Tibial artery (tissue), 4 donors: ENCODE measurements at regions not wholly inside any gene's neighbourhood (a gene's known extent, or its start where the extent isn't known, plus 50 kb on each side); places are given as distances from the start of the nearest gene placed in this dataset.

Source experiments
- DNase-seq, 2 donors: peaks; one replicate each; pipeline ENCODE4 v3.0.0-alpha.2; 2019
- H3K27ac ChIP-seq, 2 donors: fragments of 200-600 bp; sonication (generic) in 1 of 2; 1 replicate in 1 of 2; 2 replicates in 1 of 2; pipeline ENCODE4 v1.5.1; 2018 to 2019; ENCODE audit warnings: mild to moderate bottlenecking in 1 of 2
- H3K27me3 ChIP-seq, 2 donors: fragments of 200-600 bp; sonication (generic) in 1 of 2; one replicate each; pipeline versions ENCODE4 v1.5.1 to v1.6.0; 2016 to 2019
- H3K36me3 ChIP-seq, 3 donors: fragments of 200-600 bp; sonication (generic) in 2 of 3; one replicate each; pipeline ENCODE4 v1.5.1; 2016 to 2019; ENCODE audit warnings: mild to moderate bottlenecking in 2 of 3
- H3K4me1 ChIP-seq, 4 donors: fragments of 200-600 bp; sonication (generic) in 2 of 4; 1 replicate in 3 of 4; 2 replicates in 1 of 4; pipeline ENCODE4 v1.5.1; 2016 to 2019
- H3K4me3 ChIP-seq, 2 donors: fragments of 200-600 bp; sonication (generic) in 1 of 2; 1 replicate in 1 of 2; 2 replicates in 1 of 2; pipeline ENCODE4 v1.5.1; 2018 to 2019; ENCODE audit warnings: mild to moderate bottlenecking in 2 of 2
- H3K9me3 ChIP-seq, 3 donors: fragments of 200-600 bp; sonication (generic) in 1 of 3; one replicate each; pipeline ENCODE4 v1.5.1; 2016 to 2019
- intact Hi-C: fragments of 100-400 bp; cut with DNase I; formaldehyde crosslinking; loops from one replicate; pipeline ENCODE4 v1.15.0; 2023; ENCODE audit warnings: low total_unique reads
- TF ChIP-seq, protein P1 (sequence below), 2 experiments: fragments of 200-600 bp in 1 of 2; fragments of 450-650 bp in 1 of 2; IDR thresholded peaks; one replicate each; pipeline ENCODE4 v1.5.1; 2017 to 2019; ENCODE audit warnings: antibody characterized with exemption in 2 of 2, mild to moderate bottlenecking in 1 of 2, moderate library complexity in 1 of 2

DNA sequence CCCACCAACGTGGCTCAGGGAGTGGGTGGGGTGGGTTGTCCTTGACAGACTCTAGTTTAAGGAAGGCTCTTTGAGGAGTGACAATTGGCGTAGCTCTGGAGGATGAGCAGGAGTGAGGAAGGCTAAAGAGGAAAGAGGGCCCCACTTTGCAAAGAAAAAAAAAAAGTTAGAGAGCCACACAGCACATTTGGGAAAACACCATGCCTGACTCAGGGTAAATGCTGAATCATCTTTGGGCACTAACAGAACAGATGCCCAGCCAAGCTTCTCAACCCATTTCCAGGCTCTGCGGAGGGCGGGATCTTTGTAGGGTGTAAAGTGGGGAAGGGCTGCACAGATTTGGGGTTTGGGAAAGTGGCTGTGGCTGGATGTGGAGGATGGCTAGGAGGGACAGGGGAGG is 179.1 kb upstream of the RGMA start:
- H3K27ac ChIP-seq: no peak overlapping the region
- intact Hi-C loops: no loop called here

DNA sequence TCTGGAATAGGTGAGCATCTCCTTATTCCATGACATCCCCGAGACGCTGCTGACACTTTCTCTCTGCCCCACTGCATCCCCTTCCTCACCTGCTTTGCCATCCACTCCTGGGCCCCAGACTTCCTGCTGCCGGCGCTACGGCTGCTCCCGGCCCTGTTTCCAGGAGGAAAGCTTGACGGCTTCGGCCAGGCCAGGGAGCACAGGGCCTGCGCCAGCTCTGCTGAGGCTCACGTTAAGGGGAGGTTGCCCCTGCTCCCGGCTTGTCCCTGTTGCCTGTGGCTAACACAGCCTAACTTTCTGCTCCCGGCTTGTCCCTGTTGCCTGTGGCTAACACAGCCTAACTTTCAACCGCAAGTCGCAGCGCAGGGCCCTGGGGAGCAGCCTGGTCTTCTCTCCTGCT is 177.3 kb upstream of the RGMA start:
- Histone ChIP-seq H3K36me3 (no peaks in the 10 kb centered on the region), H3K4me1 (no peaks in the 10 kb centered on the region), H3K27ac (no peak overlapping the region), H3K27me3 (no peaks in the 10 kb centered on the region), H3K9me3 (peaks cover 0 to 6% (median 0%) of the 10 kb centered on the region in 3 donors), H3K4me3 (no peak overlapping the region)
- no peak for DNase-seq
- intact Hi-C loops: no loop called here
- TF ChIP-seq, protein P1, sequence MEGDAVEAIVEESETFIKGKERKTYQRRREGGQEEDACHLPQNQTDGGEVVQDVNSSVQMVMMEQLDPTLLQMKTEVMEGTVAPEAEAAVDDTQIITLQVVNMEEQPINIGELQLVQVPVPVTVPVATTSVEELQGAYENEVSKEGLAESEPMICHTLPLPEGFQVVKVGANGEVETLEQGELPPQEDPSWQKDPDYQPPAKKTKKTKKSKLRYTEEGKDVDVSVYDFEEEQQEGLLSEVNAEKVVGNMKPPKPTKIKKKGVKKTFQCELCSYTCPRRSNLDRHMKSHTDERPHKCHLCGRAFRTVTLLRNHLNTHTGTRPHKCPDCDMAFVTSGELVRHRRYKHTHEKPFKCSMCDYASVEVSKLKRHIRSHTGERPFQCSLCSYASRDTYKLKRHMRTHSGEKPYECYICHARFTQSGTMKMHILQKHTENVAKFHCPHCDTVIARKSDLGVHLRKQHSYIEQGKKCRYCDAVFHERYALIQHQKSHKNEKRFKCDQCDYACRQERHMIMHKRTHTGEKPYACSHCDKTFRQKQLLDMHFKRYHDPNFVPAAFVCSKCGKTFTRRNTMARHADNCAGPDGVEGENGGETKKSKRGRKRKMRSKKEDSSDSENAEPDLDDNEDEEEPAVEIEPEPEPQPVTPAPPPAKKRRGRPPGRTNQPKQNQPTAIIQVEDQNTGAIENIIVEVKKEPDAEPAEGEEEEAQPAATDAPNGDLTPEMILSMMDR (IDR thresholded peaks at IDR 0.05): no peak

More for the DNA sequence above, 179.1 kb upstream of the RGMA start:
- Histone ChIP-seq H3K4me3 (no peak overlapping the region), H3K36me3 (no peaks in the 10 kb centered on the region), H3K9me3 (peaks cover 0 to 17% (median 3%) of the 10 kb centered on the region in 3 donors), H3K27me3 (no peaks in the 10 kb centered on the region), H3K4me1 (no peaks in the 10 kb centered on the region)
- no peak for DNase-seq
- TF ChIP-seq, protein P1 (IDR thresholded peaks at IDR 0.05): no peak

DNA sequence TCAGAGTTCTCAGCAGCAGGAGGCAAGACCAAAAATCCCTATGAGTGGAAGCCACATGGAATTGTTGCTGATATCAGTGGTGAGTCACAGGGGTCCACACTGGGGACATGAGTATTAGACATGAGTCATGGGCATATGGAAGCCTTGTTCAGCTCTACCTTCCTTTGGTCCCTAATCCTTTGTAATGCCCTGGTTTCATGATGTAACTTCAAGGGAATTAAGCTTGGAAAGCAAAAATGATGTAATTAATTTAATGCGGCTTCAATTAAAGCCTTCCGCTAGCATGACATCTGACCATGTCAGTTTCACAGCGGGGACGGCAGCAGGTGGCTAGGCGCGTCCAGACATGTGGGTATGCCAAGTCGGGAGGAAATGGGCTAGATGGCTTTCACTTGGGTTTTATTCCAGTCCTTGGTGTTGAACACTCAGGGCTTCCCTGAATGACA is 176.1 kb upstream of the RGMA start:
- DNase-seq: no peak
- H3K27me3 ChIP-seq: no peaks in the 10 kb centered on the region
- no peaks in the 10 kb centered on the region for H3K4me1 ChIP-seq

DNA sequence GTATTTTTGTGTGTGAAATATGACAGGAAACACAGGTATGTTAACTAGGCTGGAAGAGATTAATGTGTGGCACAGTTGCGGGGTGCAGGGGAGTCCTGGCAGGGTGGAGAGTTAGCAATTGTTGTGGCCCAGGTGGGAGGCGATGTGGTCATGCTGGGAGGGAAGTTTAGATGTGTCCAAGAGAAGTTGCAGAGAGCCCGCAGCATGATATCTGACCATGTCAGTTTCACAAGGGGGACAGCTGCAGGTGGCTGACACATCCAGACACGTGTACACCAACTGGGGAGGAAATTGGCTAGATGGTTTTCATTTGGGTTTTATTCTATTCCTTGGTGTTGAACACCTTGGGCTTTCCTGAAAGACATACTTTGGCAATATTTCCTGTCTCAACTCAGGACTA is 172.8 kb upstream of the RGMA start:
- Histone ChIP-seq H3K4me3 (no peak overlapping the region), H3K4me1 (no peaks in the 10 kb centered on the region), H3K27ac (no peak overlapping the region), H3K36me3 (no peaks in the 10 kb centered on the region), H3K27me3 (peaks cover 0 to 7% of the 10 kb centered on the region in 2 donors), H3K9me3 (no peaks in the 10 kb centered on the region)
- no peak for DNase-seq
- TF ChIP-seq, protein P1 (IDR thresholded peaks at IDR 0.05): no peak
- intact Hi-C loops: no loop called here

More for the DNA sequence above, 176.1 kb upstream of the RGMA start:
- intact Hi-C loops: no loop called here
- Histone ChIP-seq H3K36me3 (no peaks in the 10 kb centered on the region), H3K9me3 (no peaks in the 10 kb centered on the region), H3K4me3 (no peak overlapping the region), H3K27ac (no peak overlapping the region)
- TF ChIP-seq, protein P1 (IDR thresholded peaks at IDR 0.05): no peak

DNA sequence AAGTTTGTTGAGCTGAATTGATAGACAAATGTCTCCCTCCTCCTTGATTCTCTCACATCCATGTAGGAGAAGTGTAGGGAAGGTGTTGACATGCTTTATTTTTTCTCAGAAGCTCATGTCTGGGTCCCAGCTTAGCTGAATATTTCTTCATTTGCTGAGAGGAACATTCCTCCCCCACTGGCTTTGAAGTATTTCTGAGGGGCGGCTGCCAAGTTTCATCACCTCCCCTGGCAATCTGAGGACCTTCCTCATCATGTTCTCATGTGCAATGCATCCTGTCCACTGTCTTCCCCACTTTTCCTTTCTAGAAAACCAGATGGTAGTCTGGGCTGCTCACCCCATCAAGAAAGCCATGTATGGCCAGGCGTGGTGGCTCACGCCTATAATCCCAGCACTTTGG is 168.9 kb upstream of the RGMA start:
- Histone ChIP-seq H3K27ac (no peak overlapping the region), H3K9me3 (no peaks in the 10 kb centered on the region), H3K4me3 (no peak overlapping the region), H3K36me3 (no peaks in the 10 kb centered on the region), H3K27me3 (peaks cover 0 to 7% of the 10 kb centered on the region in 2 donors), H3K4me1 (no peaks in the 10 kb centered on the region)
- no peak for DNase-seq
- intact Hi-C loops: no loop called here
- TF ChIP-seq, protein P1 (IDR thresholded peaks at IDR 0.05): no peak

DNA sequence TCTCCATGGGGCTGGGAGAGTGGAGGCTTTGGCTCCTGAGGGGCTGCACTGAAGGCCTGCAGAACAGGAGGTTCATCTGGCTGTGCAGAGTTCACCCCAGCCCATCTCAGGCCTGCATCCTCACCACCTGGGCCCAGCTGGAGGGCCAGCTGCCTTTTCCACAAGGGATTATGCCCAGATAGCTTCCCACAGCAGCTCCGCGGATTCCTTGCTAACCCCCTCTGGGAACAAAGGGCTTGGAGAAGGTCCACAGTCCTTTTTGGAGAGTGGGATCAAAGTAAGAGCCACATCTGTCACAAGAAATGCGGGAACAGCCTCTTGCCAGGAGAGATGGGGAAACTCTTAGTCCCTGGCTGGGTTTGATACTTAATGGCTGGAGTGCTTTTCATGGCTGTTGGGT is 164.7 kb upstream of the RGMA start:
- Histone ChIP-seq H3K27ac (no peak overlapping the region), H3K27me3 (peaks cover 0 to 4% of the 10 kb centered on the region in 2 donors), H3K4me3 (no peak overlapping the region), H3K36me3 (no peaks in the 10 kb centered on the region), H3K4me1 (peaks cover 0 to 16% (median 4%) of the 10 kb centered on the region in 4 donors), H3K9me3 (no peaks in the 10 kb centered on the region)
- intact Hi-C loops: no loop called here
- TF ChIP-seq, protein P1 (IDR thresholded peaks at IDR 0.05): no peak
- no peak for DNase-seq
